Breast epithelium (tissue), 3 donors: ENCODE measurements at regions not wholly inside any gene's neighbourhood (a gene's known extent, or its start where the extent isn't known, plus 50 kb on each side); places are given as distances from the start of the nearest gene placed in this dataset.

ENCODE experiments used
- POLR2A ChIP-seq: fragments of 450-650 bp; IDR thresholded peaks from one replicate; pipeline ENCODE4 v1.6.1; 2016; ENCODE audit warnings: antibody characterized with exemption, mild to moderate bottlenecking, moderate library complexity
- POLR2AphosphoS5 ChIP-seq, 3 donors: sonication (generic); formaldehyde crosslinking; IDR thresholded peaks; one replicate each; pipeline ENCODE4 v1.6.1; 2017; ENCODE audit warnings: antibody characterized with exemption in 3 of 3
- TF ChIP-seq, protein P1 (sequence below), 3 donors: fragments of 450-650 bp; IDR thresholded peaks; one replicate each; pipeline ENCODE4 v1.5.1; 2016 to 2017; ENCODE audit warnings: antibody characterized with exemption in 3 of 3, mild to moderate bottlenecking in 3 of 3, moderate library complexity in 3 of 3

DNA sequence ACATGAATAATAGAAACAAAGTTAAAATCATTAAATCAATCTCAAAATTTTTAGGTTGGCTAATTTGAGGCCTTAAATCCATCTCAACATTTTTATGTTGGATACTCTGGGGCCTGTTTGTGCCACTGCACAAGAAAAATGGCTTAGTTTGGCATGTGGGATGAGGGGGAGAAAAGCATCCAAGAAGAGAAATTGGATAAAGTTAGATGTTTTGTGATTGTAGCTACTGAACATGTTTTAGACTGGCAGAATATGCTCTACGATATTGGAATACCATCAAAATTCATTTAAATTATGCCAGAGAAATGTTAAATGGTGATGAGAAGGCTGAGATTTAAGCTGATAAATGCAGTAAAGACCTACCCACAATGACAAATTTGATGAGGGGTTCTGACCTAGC lies 376.9 kb downstream of the CXXC4 start:
- TF ChIP-seq, protein P1, sequence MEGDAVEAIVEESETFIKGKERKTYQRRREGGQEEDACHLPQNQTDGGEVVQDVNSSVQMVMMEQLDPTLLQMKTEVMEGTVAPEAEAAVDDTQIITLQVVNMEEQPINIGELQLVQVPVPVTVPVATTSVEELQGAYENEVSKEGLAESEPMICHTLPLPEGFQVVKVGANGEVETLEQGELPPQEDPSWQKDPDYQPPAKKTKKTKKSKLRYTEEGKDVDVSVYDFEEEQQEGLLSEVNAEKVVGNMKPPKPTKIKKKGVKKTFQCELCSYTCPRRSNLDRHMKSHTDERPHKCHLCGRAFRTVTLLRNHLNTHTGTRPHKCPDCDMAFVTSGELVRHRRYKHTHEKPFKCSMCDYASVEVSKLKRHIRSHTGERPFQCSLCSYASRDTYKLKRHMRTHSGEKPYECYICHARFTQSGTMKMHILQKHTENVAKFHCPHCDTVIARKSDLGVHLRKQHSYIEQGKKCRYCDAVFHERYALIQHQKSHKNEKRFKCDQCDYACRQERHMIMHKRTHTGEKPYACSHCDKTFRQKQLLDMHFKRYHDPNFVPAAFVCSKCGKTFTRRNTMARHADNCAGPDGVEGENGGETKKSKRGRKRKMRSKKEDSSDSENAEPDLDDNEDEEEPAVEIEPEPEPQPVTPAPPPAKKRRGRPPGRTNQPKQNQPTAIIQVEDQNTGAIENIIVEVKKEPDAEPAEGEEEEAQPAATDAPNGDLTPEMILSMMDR (IDR thresholded peaks at IDR 0.05): no peak
- TF ChIP-seq POLR2A (no peak), POLR2AphosphoS5 (IDR thresholded peaks at IDR 0.05) (no peak)
